ENCODE measurements at regions not wholly inside any gene's neighbourhood (a gene's known extent, or its start where the extent isn't known, plus 50 kb on each side); places are given as distances from the start of the nearest gene placed in this dataset.

- DNase-seq (ENCODE audit: low read depth, low spot score) = no peak
- Histone ChIP-seq H3K36me3 (ENCODE audit: control insufficient read depth in 1 of 2, insufficient read depth in 2 of 2, low read length in 2 of 2) (no peaks in the 10 kb centered on the region), H3K4me3 (replicated peaks in 1 of 2; ENCODE audit: low read depth in 1 of 2, low read length in 2 of 2) (no peak overlapping the region), H3K79me2 (ENCODE audit: insufficient read depth, low read length) (no peaks in the 10 kb centered on the region), H4K20me1 (ENCODE audit: insufficient read depth) (no peaks in the 10 kb centered on the region), H3K27ac (ENCODE audit: low read depth, low read length) (no peak overlapping the region), H2AFZ (ENCODE audit: low read depth, low read length, poor library complexity, severe bottlenecking) (no peak overlapping the region), H3K9ac (ENCODE audit: low read length) (no peak overlapping the region), H3K27me3 (ENCODE audit: insufficient read depth, low read length) (no peaks in the 10 kb centered on the region), H3K4me2 (ENCODE audit: low read length) (no peak overlapping the region), H3K9me3 (ENCODE audit: control insufficient read depth in 1 of 2, insufficient read depth in 1 of 2, low read depth in 1 of 2, low read length in 2 of 2) (no peaks in the 10 kb centered on the region), H3K4me1 (ENCODE audit: control insufficient read depth in 1 of 2, insufficient read depth in 2 of 2, low read length in 2 of 2) (no peaks in the 10 kb centered on the region), H3K9me2 (ENCODE audit: insufficient read depth) (no peaks in the 10 kb centered on the region)
- TF ChIP-seq CTCF (IDR thresholded peaks at IDR 0.05 in 2 of 3, conservative IDR thresholded peaks at IDR 0.05 in 1 of 3; ENCODE audit: borderline replicate concordance in 1 of 3, insufficient read depth in 1 of 3, low read depth in 2 of 3, low read length in 2 of 3) (no peak), ZFX (IDR thresholded peaks at IDR 0.05) (no peak), CEBPB (IDR thresholded peaks at IDR 0.05; ENCODE audit: low read depth) (no peak), ELF1 (IDR thresholded peaks at IDR 0.05; ENCODE audit: borderline replicate concordance, low read depth) (no peak), TCF7L2 (IDR thresholded peaks at IDR 0.05; ENCODE audit: borderline replicate concordance, extremely low read depth, insufficient read depth, insufficient read length) (no peak), EZH2 (IDR thresholded peaks at IDR 0.05) (no peak), SIN3A (IDR thresholded peaks at IDR 0.05; ENCODE audit: low read depth) (no peak), MAX (IDR thresholded peaks at IDR 0.05) (no peak), YY1 (IDR thresholded peaks at IDR 0.05; ENCODE audit: extremely low read depth, insufficient replicate concordance, low read depth, low read length) (no peak), ZNF274 (IDR thresholded peaks at IDR 0.05; ENCODE audit: low read depth, low read length) (no peak), RAD21 (IDR thresholded peaks at IDR 0.05; ENCODE audit: low read depth) (no peak), EGR1 (IDR thresholded peaks at IDR 0.05; ENCODE audit: low read depth) (no peak)
- ChIA-PET CTCF (no interaction called here), POLR2A (no interaction called here), RAD21 (ENCODE audit: low non-redundant PET in 1 of 2, low total read pairs in 2 of 2, uncharacterized antibody in 2 of 2, unreplicated experiment in 2 of 2) (no interaction called here)
- intact Hi-C loops (cut with micrococcal nuclease) = no loop called here
- ATAC-seq = no peak
- no TSS peak for BruUV-seq (replicated peaks)
Measured at GRCh38 chr11:87866951-87867350, 308.3 kb downstream of the RAB38 start.

Measured in HCT116 (cell line).